ENCODE measurements at regions not wholly inside any gene's neighbourhood (a gene's known extent, or its start where the extent isn't known, plus 50 kb on each side); places are given as distances from the start of the nearest gene placed in this dataset.

DNA sequence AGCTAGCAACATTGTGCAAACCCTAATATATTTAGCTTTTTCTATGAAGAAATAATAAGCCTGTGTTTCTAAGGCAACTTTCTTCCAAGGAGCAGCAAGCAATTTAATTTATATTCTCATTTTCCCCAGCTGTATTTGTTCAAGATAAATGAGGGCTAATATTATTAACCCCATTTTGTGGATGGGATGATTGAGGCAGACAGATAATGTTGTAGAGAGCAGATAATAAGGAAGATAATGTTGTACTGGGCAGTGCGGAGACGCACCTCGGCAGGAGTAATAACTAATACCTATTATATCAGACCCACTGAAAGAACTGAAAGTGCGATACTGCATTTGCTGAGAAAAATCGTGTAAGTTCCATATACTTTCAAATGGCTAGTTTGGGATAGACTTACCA, 344.1 kb upstream of the FANCL start:
- H3K4me3 ChIP-seq (ENCODE audit: insufficient read depth, low read length, poor library complexity, severe bottlenecking), result no peak overlapping the region
- no peaks in the 10 kb centered on the region for H3K27me3 ChIP-seq (ENCODE audit: low read length)
- no peaks in the 10 kb centered on the region for H4K20me1 ChIP-seq (ENCODE audit: low read depth, low read length)
- no peak for TF ChIP-seq EZH2phosphoT487 (conservative IDR thresholded peaks at IDR 0.05; ENCODE audit: low read length)
- H3K4me2 ChIP-seq (ENCODE audit: low read depth, low read length, poor library complexity, severe bottlenecking), result no peak overlapping the region
- no peaks in the 10 kb centered on the region for H3F3A ChIP-seq (ENCODE audit: insufficient read depth)
- no peak overlapping the region for H3K9ac ChIP-seq (ENCODE audit: low read length)
- no peak overlapping the region for H2AFZ ChIP-seq (ENCODE audit: low read depth, low read length, severe bottlenecking)
- no peaks in the 10 kb centered on the region for H3K36me3 ChIP-seq (ENCODE audit: low read length)
- no peaks in the 10 kb centered on the region for H3K9me3 ChIP-seq (ENCODE audit: insufficient read depth, low read length)
- H3K79me2 ChIP-seq (ENCODE audit: insufficient read depth, low read length), result no peaks in the 10 kb centered on the region
- H3K9me2 ChIP-seq (replicated peaks; ENCODE audit: insufficient read depth, low read length), result no peaks in the 10 kb centered on the region; the same call in 1 of the 2 replicates
- H3K27ac ChIP-seq (ENCODE audit: low read depth, low read length), result no peak overlapping the region

DNA sequence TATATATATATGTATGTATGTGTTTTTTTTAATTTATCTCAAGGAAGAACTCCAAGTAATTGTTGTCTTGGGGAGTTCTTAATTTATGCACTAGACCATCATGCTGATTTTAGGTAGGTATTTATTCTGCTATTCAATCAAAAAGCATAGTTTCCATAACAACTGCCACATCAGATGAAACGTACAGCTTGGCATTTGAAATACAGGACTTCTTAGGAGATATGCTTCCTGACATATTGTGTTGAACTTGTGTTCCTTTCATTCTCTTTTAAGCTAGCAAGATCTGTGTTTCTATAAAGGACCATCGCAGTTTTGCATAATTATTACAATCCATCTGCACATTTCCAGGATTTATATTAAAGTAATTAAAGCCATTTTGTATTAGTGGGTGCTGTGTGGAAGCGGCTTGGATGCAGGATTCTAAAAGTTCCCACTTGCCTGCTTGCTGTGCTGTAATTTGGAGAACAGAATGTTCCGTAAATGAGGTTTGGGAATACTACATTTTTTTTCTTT, 343.5 kb upstream of the FANCL start:
- Histone ChIP-seq H3K9me3 (ENCODE audit: insufficient read depth, low read length) (no peaks in the 10 kb centered on the region), H3K27ac (ENCODE audit: low read depth, low read length) (no peak overlapping the region), H3K27me3 (ENCODE audit: low read length) (no peaks in the 10 kb centered on the region), H2AFZ (ENCODE audit: low read depth, low read length, severe bottlenecking) (no peak overlapping the region), H3K9ac (ENCODE audit: low read length) (no peak overlapping the region), H3K4me3 (ENCODE audit: insufficient read depth, low read length, poor library complexity, severe bottlenecking) (no peak overlapping the region), H3K79me2 (ENCODE audit: insufficient read depth, low read length) (no peaks in the 10 kb centered on the region), H3K9me2 (replicated peaks; ENCODE audit: insufficient read depth, low read length) (no peaks in the 10 kb centered on the region; the same call in 1 of the 2 replicates), H3K36me3 (ENCODE audit: low read length) (no peaks in the 10 kb centered on the region), H3F3A (ENCODE audit: insufficient read depth) (no peaks in the 10 kb centered on the region), H4K20me1 (ENCODE audit: low read depth, low read length) (no peaks in the 10 kb centered on the region), H3K4me2 (ENCODE audit: low read depth, low read length, poor library complexity, severe bottlenecking) (no peak overlapping the region)
- TF ChIP-seq, protein P1, sequence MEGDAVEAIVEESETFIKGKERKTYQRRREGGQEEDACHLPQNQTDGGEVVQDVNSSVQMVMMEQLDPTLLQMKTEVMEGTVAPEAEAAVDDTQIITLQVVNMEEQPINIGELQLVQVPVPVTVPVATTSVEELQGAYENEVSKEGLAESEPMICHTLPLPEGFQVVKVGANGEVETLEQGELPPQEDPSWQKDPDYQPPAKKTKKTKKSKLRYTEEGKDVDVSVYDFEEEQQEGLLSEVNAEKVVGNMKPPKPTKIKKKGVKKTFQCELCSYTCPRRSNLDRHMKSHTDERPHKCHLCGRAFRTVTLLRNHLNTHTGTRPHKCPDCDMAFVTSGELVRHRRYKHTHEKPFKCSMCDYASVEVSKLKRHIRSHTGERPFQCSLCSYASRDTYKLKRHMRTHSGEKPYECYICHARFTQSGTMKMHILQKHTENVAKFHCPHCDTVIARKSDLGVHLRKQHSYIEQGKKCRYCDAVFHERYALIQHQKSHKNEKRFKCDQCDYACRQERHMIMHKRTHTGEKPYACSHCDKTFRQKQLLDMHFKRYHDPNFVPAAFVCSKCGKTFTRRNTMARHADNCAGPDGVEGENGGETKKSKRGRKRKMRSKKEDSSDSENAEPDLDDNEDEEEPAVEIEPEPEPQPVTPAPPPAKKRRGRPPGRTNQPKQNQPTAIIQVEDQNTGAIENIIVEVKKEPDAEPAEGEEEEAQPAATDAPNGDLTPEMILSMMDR (IDR thresholded peaks at IDR 0.05; ENCODE audit: insufficient read depth, low read length, poor library complexity, severe bottlenecking), result no peak
- TF ChIP-seq EZH2phosphoT487 (conservative IDR thresholded peaks at IDR 0.05; ENCODE audit: low read length), result no peak

DNA sequence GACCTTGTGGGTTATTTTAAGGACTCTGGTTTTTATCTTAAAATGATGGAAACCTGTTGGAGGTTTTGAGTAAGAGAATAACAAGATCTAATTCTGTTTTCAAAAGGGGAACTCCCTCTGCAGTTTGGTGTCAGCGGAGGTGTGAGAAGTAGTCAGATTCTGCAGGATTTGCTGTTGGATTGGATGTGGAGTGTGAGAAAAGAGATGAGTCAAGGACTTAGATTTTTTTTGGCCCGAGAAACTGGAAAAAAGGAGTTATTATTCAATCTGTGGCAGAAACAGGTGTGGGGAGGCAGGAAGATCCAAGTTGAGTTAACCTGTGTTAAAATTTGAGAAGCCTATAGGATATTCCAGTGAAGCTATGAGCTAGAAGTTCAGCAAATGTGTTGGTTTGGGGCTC, 337.2 kb upstream of the FANCL start:
- Histone ChIP-seq H2AFZ (ENCODE audit: low read depth, low read length, severe bottlenecking) (no peak overlapping the region), H3K27ac (ENCODE audit: low read depth, low read length) (no peak overlapping the region), H3K79me2 (ENCODE audit: insufficient read depth, low read length) (no peaks in the 10 kb centered on the region), H3K4me3 (ENCODE audit: insufficient read depth, low read length, poor library complexity, severe bottlenecking) (no peak overlapping the region), H3K36me3 (ENCODE audit: low read length) (no peaks in the 10 kb centered on the region), H3K9me3 (ENCODE audit: insufficient read depth, low read length) (no peaks in the 10 kb centered on the region), H3K4me2 (ENCODE audit: low read depth, low read length, poor library complexity, severe bottlenecking) (no peak overlapping the region), H4K20me1 (ENCODE audit: low read depth, low read length) (no peaks in the 10 kb centered on the region), H3F3A (ENCODE audit: insufficient read depth) (no peaks in the 10 kb centered on the region), H3K27me3 (ENCODE audit: low read length) (no peaks in the 10 kb centered on the region), H3K9ac (ENCODE audit: low read length) (no peak overlapping the region), H3K9me2 (replicated peaks; ENCODE audit: insufficient read depth, low read length) (no peaks in the 10 kb centered on the region)
- TF ChIP-seq, protein P1 (IDR thresholded peaks at IDR 0.05; ENCODE audit: insufficient read depth, low read length, poor library complexity, severe bottlenecking), result no peak
- no peak for TF ChIP-seq EZH2phosphoT487 (conservative IDR thresholded peaks at IDR 0.05; ENCODE audit: low read length)

DNA sequence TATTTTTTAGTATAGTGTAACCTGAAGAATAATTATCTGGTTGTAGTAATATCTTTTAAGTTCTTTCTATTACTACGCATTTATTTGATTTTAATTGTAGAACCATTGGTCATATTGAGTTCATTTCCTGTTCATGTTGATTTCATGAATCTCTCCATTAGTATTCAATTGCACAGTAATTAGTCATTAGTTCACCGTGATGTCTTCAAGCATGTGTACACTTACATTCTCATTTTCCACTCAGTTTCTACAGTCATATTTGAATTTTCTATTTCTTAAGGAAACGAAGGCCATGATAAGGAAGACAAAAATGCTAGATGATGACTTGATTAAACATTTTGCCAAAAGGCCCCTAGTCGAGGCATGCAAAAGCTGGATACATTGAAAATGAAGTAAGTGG, 333.7 kb upstream of the FANCL start:
- Histone ChIP-seq H3F3A (ENCODE audit: insufficient read depth) (no peaks in the 10 kb centered on the region), H3K27ac (ENCODE audit: low read depth, low read length) (no peak overlapping the region), H3K27me3 (ENCODE audit: low read length) (no peaks in the 10 kb centered on the region), H3K79me2 (ENCODE audit: insufficient read depth, low read length) (no peaks in the 10 kb centered on the region), H3K4me2 (ENCODE audit: low read depth, low read length, poor library complexity, severe bottlenecking) (no peak overlapping the region), H3K9me2 (replicated peaks; ENCODE audit: insufficient read depth, low read length) (no peaks in the 10 kb centered on the region), H3K4me3 (ENCODE audit: insufficient read depth, low read length, poor library complexity, severe bottlenecking) (no peak overlapping the region), H2AFZ (ENCODE audit: low read depth, low read length, severe bottlenecking) (no peak overlapping the region), H4K20me1 (ENCODE audit: low read depth, low read length) (no peaks in the 10 kb centered on the region), H3K36me3 (ENCODE audit: low read length) (no peaks in the 10 kb centered on the region), H3K9ac (ENCODE audit: low read length) (no peak overlapping the region), H3K9me3 (ENCODE audit: insufficient read depth, low read length) (no peaks in the 10 kb centered on the region)
- TF ChIP-seq EZH2phosphoT487 (conservative IDR thresholded peaks at IDR 0.05; ENCODE audit: low read length), result no peak
- TF ChIP-seq, protein P1 (IDR thresholded peaks at IDR 0.05; ENCODE audit: insufficient read depth, low read length, poor library complexity, severe bottlenecking), result no peak
